Astrocyte (in vitro differentiated cells and primary cell): ENCODE measurements at regions not wholly inside any gene's neighbourhood (a gene's known extent, or its start where the extent isn't known, plus 50 kb on each side); places are given as distances from the start of the nearest gene placed in this dataset.

ENCODE experiments used
- DNase-seq: peaks from one replicate; pipeline ENCODE4 v3.0.0-alpha.2; 2010; ENCODE audit warnings: low read depth
- FAIRE-seq: peaks from 2 replicates; lab custom pipeline; 2011; peaks lifted over from hg19 to GRCh38; lab: Jason Lieb, UNC
- H2AFZ ChIP-seq: 2 replicates; pipeline ENCODE4 v1.6.0; 2012; ENCODE audit warnings: low read depth, low read length, inconsistent platforms
- H3K27ac ChIP-seq: 2 replicates; pipeline ENCODE4 v1.5.1; 2011; ENCODE audit warnings: low read depth, low read length, inconsistent platforms
- H3K27me3 ChIP-seq: 2 replicates; pipeline ENCODE4 v1.6.0; 2011; ENCODE audit warnings: low read length, inconsistent platforms; ENCODE audit not compliant: insufficient read depth
- H3K36me3 ChIP-seq: 2 replicates; pipeline ENCODE4 v1.5.1; 2011; ENCODE audit warnings: low read length, inconsistent platforms; ENCODE audit not compliant: insufficient read depth
- H3K4me1 ChIP-seq: 2 replicates; pipeline ENCODE4 v1.5.1; 2011; ENCODE audit warnings: low read length, inconsistent platforms; ENCODE audit not compliant: insufficient read depth
- H3K4me2 ChIP-seq: 2 replicates; pipeline ENCODE4 v1.6.0; 2012; ENCODE audit warnings: low read length, inconsistent platforms
- H3K4me3 ChIP-seq: 2 replicates; pipeline ENCODE4 v1.5.1; 2011; ENCODE audit warnings: low read depth, mild to moderate bottlenecking, low read length, inconsistent platforms; ENCODE audit not compliant: insufficient read depth
- H3K79me2 ChIP-seq: 2 replicates; pipeline ENCODE4 v1.6.0; 2012; ENCODE audit warnings: mild to moderate bottlenecking, low read length, inconsistent platforms; ENCODE audit not compliant: insufficient read depth
- H3K9ac ChIP-seq: 2 replicates; pipeline ENCODE4 v1.6.0; 2012; ENCODE audit warnings: mild to moderate bottlenecking, low read length, inconsistent platforms
- H3K9me3 ChIP-seq: 2 replicates; pipeline ENCODE4 v1.5.1; 2012; ENCODE audit warnings: low read depth, mild to moderate bottlenecking, low read length, inconsistent platforms; ENCODE audit not compliant: insufficient read depth
- H4K20me1 ChIP-seq: 2 replicates; pipeline ENCODE4 v1.6.0; 2012; ENCODE audit warnings: low read length, inconsistent platforms; ENCODE audit not compliant: insufficient read depth
- H3K27ac Mint-ChIP-seq: one replicate; pipeline ENCODE4 v1.8.0; 2021; ENCODE audit warnings: mild to moderate bottlenecking, mixed read lengths; ENCODE audit not compliant: unreplicated experiment
- H3K27me3 Mint-ChIP-seq: one replicate; pipeline ENCODE4 v1.8.0; 2021; ENCODE audit warnings: low read depth, mixed read lengths; ENCODE audit not compliant: unreplicated experiment
- H3K36me3 Mint-ChIP-seq: one replicate; pipeline ENCODE4 v1.8.0; 2021; ENCODE audit warnings: low read depth, mixed read lengths; ENCODE audit not compliant: unreplicated experiment
- H3K4me1 Mint-ChIP-seq: one replicate; pipeline ENCODE4 v1.8.0; 2021; ENCODE audit warnings: low read depth, mixed read lengths; ENCODE audit not compliant: unreplicated experiment
- H3K4me3 Mint-ChIP-seq: one replicate; pipeline ENCODE4 v1.8.0; 2021; ENCODE audit warnings: mild to moderate bottlenecking, moderate library complexity, mixed read lengths; ENCODE audit not compliant: unreplicated experiment
- H3K9me3 Mint-ChIP-seq: one replicate; pipeline ENCODE4 v1.8.0; 2021; ENCODE audit warnings: mild to moderate bottlenecking, mixed read lengths; ENCODE audit not compliant: unreplicated experiment
- EZH2 ChIP-seq: IDR thresholded peaks from 2 replicates; pipeline ENCODE4 v1.6.1; 2012; ENCODE audit warnings: mild to moderate bottlenecking, low read length, inconsistent platforms; ENCODE audit not compliant: insufficient read depth
- TF ChIP-seq, protein P1 (sequence below): IDR thresholded peaks from 2 replicates; pipeline ENCODE4 v1.5.1; 2011; ENCODE audit warnings: low read depth, mild to moderate bottlenecking, inconsistent platforms, low read length, moderate library complexity; ENCODE audit not compliant: insufficient read depth

GRCh38 chr3:13215940-13216546 lies 142.8 kb upstream of the IQSEC1 start:
- H3K4me2 ChIP-seq, result peak overlapping the region; percentile 21
- no peaks in the 10 kb centered on the region for H3K36me3 Mint-ChIP-seq
- TF ChIP-seq EZH2, result no peak
- TF ChIP-seq, protein P1, sequence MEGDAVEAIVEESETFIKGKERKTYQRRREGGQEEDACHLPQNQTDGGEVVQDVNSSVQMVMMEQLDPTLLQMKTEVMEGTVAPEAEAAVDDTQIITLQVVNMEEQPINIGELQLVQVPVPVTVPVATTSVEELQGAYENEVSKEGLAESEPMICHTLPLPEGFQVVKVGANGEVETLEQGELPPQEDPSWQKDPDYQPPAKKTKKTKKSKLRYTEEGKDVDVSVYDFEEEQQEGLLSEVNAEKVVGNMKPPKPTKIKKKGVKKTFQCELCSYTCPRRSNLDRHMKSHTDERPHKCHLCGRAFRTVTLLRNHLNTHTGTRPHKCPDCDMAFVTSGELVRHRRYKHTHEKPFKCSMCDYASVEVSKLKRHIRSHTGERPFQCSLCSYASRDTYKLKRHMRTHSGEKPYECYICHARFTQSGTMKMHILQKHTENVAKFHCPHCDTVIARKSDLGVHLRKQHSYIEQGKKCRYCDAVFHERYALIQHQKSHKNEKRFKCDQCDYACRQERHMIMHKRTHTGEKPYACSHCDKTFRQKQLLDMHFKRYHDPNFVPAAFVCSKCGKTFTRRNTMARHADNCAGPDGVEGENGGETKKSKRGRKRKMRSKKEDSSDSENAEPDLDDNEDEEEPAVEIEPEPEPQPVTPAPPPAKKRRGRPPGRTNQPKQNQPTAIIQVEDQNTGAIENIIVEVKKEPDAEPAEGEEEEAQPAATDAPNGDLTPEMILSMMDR, result no peak
- H3K79me2 ChIP-seq, result no peaks in the 10 kb centered on the region
- H3K9me3 ChIP-seq, result no peaks in the 10 kb centered on the region
- FAIRE-seq (peak; percentile 17), DNase-seq (peak; percentile 85)
- H3K4me1 ChIP-seq, result peaks cover 29% of the 10 kb centered on the region
- peak overlapping the region; percentile 66 for H3K27ac Mint-ChIP-seq
- peak overlapping the region; percentile 35 for H3K27ac ChIP-seq
- H3K4me3 Mint-ChIP-seq, result no peak overlapping the region
- no peaks in the 10 kb centered on the region for H3K27me3 Mint-ChIP-seq
- H3K4me1 Mint-ChIP-seq, result peaks cover 26% of the 10 kb centered on the region
- H2AFZ ChIP-seq, result no peak overlapping the region
- peak overlapping the region; percentile 10 for H3K9ac ChIP-seq
- no peaks in the 10 kb centered on the region for H3K36me3 ChIP-seq
- H4K20me1 ChIP-seq, result no peaks in the 10 kb centered on the region
- H3K27me3 ChIP-seq, result no peaks in the 10 kb centered on the region
- H3K9me3 Mint-ChIP-seq, result no peaks in the 10 kb centered on the region
- no peak overlapping the region for H3K4me3 ChIP-seq

- Mint-ChIP-seq H3K9me3 (no peaks in the 10 kb centered on the region), H3K4me1 (peaks cover 24% of the 10 kb centered on the region), H3K27ac (peak overlapping the region; percentile 79), H3K27me3 (no peaks in the 10 kb centered on the region), H3K36me3 (no peaks in the 10 kb centered on the region), H3K4me3 (no peak overlapping the region)
- TF ChIP-seq, protein P1, result no peak
- no peak for TF ChIP-seq EZH2
- Histone ChIP-seq H3K27me3 (no peaks in the 10 kb centered on the region), H4K20me1 (no peaks in the 10 kb centered on the region), H3K9ac (no peak overlapping the region), H3K36me3 (no peaks in the 10 kb centered on the region), H3K4me1 (peaks cover 29% of the 10 kb centered on the region), H3K79me2 (no peaks in the 10 kb centered on the region), H3K27ac (no peak overlapping the region), H3K4me3 (no peak overlapping the region), H2AFZ (no peak overlapping the region), H3K9me3 (no peaks in the 10 kb centered on the region), H3K4me2 (no peak overlapping the region)
- DNase-seq (no peak), FAIRE-seq (no peak)
Observed at GRCh38 chr3:13214847-13215472, 141.7 kb upstream of the IQSEC1 start.
